PFSK-1 (cell line): ENCODE measurements at regions not wholly inside any gene's neighbourhood (a gene's known extent, or its start where the extent isn't known, plus 50 kb on each side); places are given as distances from the start of the nearest gene placed in this dataset.

Experiments
- FOXP2 ChIP-seq: optimal IDR thresholded peaks from 2 replicates; pipeline ENCODE3; 2011; ENCODE audit warnings: borderline replicate concordance, control low read depth, inconsistent platforms; ENCODE audit not compliant: insufficient read depth; ENCODE audit errors: extremely low read length, extremely low read depth
- POLR2AphosphoS5 ChIP-seq: IDR thresholded peaks from 2 replicates; pipeline ENCODE4 v1.6.1; 2012; ENCODE audit warnings: low read depth, mild to moderate bottlenecking, control low read depth, low read length, moderate library complexity
- REST ChIP-seq, 2 experiments: IDR thresholded peaks; 2 replicates each; pipeline versions ENCODE4 v1.6.1 to v1.8.0; 2011 to 2012; ENCODE audit warnings: low read depth in 2 of 2, low read length in 2 of 2, control low read depth in 1 of 2, inconsistent platforms in 1 of 2, mild to moderate bottlenecking in 1 of 2, moderate library complexity in 1 of 2; ENCODE audit not compliant: insufficient read depth in 1 of 2
- SIN3A ChIP-seq: IDR thresholded peaks from 2 replicates; pipeline ENCODE4 v1.6.1; 2012; ENCODE audit warnings: mild to moderate bottlenecking, low read length, moderate library complexity, borderline replicate concordance; ENCODE audit not compliant: insufficient read depth
- TAF1 ChIP-seq: IDR thresholded peaks from 2 replicates; pipeline ENCODE4 v1.6.1; 2012; ENCODE audit warnings: low read length, control low read depth, borderline replicate concordance; ENCODE audit not compliant: insufficient read depth

- TF ChIP-seq REST (IDR thresholded peaks at IDR 0.05; ENCODE audit: insufficient read depth in 1 of 2, low read depth in 2 of 2, low read length in 2 of 2): no peak
Measured at GRCh38 chr1:23634518-23634839, 57.1 kb upstream of the RPL11 start.

- TF ChIP-seq FOXP2: no peak
Measured at GRCh38 chr1:23632479-23633160, 59.0 kb upstream of the RPL11 start.

GRCh38 chr1:23629708-23630290 is 61.8 kb upstream of the RPL11 start:
- no peak for TF ChIP-seq SIN3A
- no peak for TF ChIP-seq POLR2AphosphoS5
- TF ChIP-seq REST (IDR thresholded peaks at IDR 0.05; ENCODE audit: insufficient read depth in 1 of 2, low read depth in 2 of 2, low read length in 2 of 2): no peak
- no peak for TF ChIP-seq FOXP2
- no peak for TF ChIP-seq TAF1

GRCh38 chr1:23628951-23629387 is 62.6 kb upstream of the RPL11 start:
- no peak for TF ChIP-seq REST (IDR thresholded peaks at IDR 0.05; ENCODE audit: insufficient read depth in 1 of 2, low read depth in 2 of 2, low read length in 2 of 2)
- TF ChIP-seq TAF1: no peak
- no peak for TF ChIP-seq SIN3A
- no peak for TF ChIP-seq POLR2AphosphoS5
- no peak for TF ChIP-seq FOXP2

GRCh38 chr1:23627069-23627735 is 64.4 kb upstream of the RPL11 start:
- no peak for TF ChIP-seq FOXP2
- TF ChIP-seq TAF1: no peak
- no peak for TF ChIP-seq REST (IDR thresholded peaks at IDR 0.05; ENCODE audit: insufficient read depth in 1 of 2, low read depth in 2 of 2, low read length in 2 of 2)
- TF ChIP-seq POLR2AphosphoS5: no peak
- TF ChIP-seq SIN3A: no peak
